ENCODE measurements at regions not wholly inside any gene's neighbourhood (a gene's known extent, or its start where the extent isn't known, plus 50 kb on each side); places are given as distances from the start of the nearest gene placed in this dataset.

- Histone ChIP-seq H3K9me3 (ENCODE audit: control insufficient read depth, insufficient read depth, low read length) (no peaks in the 10 kb centered on the region), H3K36me3 (ENCODE audit: control insufficient read depth, insufficient read depth, low read length) (no peaks in the 10 kb centered on the region), H3K14ac (replicated peaks; ENCODE audit: low read depth, low read length) (no peak overlapping the region), H2AFZ (replicated peaks; ENCODE audit: low read length, poor library complexity) (no peak overlapping the region), H2BK5ac (ENCODE audit: low read depth, low read length, poor library complexity, severe bottlenecking) (no peak overlapping the region), H2BK20ac (ENCODE audit: low read depth, low read length) (no peak overlapping the region), H3K56ac (ENCODE audit: extremely low read depth, insufficient read depth, low read length) (no peak overlapping the region), H4K20me1 (ENCODE audit: insufficient read depth, low read length) (no peaks in the 10 kb centered on the region), H3K18ac (ENCODE audit: low read depth, low read length) (no peak overlapping the region), H4K5ac (ENCODE audit: low read depth, low read length) (no peak overlapping the region), H2BK15ac (ENCODE audit: low read depth, low read length) (no peak overlapping the region), H3K27ac (ENCODE audit: insufficient read depth, low read length) (no peak overlapping the region), H2AK5ac (ENCODE audit: low read depth, low read length) (no peak overlapping the region), H2BK120ac (ENCODE audit: low read depth, low read length) (no peak overlapping the region), H2AK9ac (replicated peaks; ENCODE audit: low read depth, low read length, poor library complexity) (no peak overlapping the region), H3K9ac (ENCODE audit: low read depth, low read length) (no peak overlapping the region), H3K9me1 (ENCODE audit: insufficient read depth, low read length) (no peaks in the 10 kb centered on the region), H3K4me2 (ENCODE audit: low read depth, low read length) (no peak overlapping the region), H3K4me1 (ENCODE audit: control insufficient read depth, insufficient read depth, low read length) (no peaks in the 10 kb centered on the region), H4K91ac (ENCODE audit: insufficient read depth, low read depth, low read length) (no peak overlapping the region), H3K27me3 (ENCODE audit: control insufficient read depth, insufficient read depth, low read length) (no peaks in the 10 kb centered on the region), H3K4ac (ENCODE audit: low read depth, low read length) (no peak overlapping the region), H3K79me1 (ENCODE audit: low read depth in 1 of 2, low read length in 2 of 2) (no peaks in the 10 kb centered on the region; a peak in 1 of 4 replicates), H3K23ac (ENCODE audit: low read depth, low read length) (no peak overlapping the region), H4K8ac (ENCODE audit: low read depth in 2 of 2, low read length in 2 of 2) (no peak overlapping the region), H3K4me3 (ENCODE audit: insufficient read depth, low read depth, low read length) (no peak overlapping the region)
- dilution Hi-C loops (cut with HindIII; ENCODE audit: low sequenced_read_pairs, unreplicated experiment), result no loop called here
- in situ Hi-C loops (cut with MboI; ENCODE audit: low sequenced_read_pairs), result loop anchor here (10.0 kb wide), 1 partner anchor 189 kb away; no protein-coding TSS in a partner anchor
- 80% methylated on average over 1 of the region's 3 CpGs; no CpG with 5 or more reads in 1 of the 2 experiments for WGBS, 2 experiments (ENCODE audit: extremely low coverage in 2 of 2, insufficient read length in 1 of 2)
- ChIA-PET POLR2A (ENCODE audit: unreplicated experiment) (no interaction called here), CTCF (no interaction called here)
- TF ChIP-seq RFX5 (IDR thresholded peaks at IDR 0.05; ENCODE audit: low read depth, low read length) (no peak), CEBPB (IDR thresholded peaks at IDR 0.05; ENCODE audit: low read depth, low read length) (no peak), SMC3 (IDR thresholded peaks at IDR 0.05; ENCODE audit: low read depth, low read length) (no peak), MAFK (IDR thresholded peaks at IDR 0.05; ENCODE audit: low read depth, low read length) (no peak), POLR2A (IDR thresholded peaks at IDR 0.05; ENCODE audit: low read depth, low read length) (no peak), ELK1 (IDR thresholded peaks at IDR 0.05; ENCODE audit: borderline replicate concordance, low read depth, low read length) (no peak), USF2 (IDR thresholded peaks at IDR 0.05; ENCODE audit: low read depth, low read length) (no peak), RCOR1 (IDR thresholded peaks at IDR 0.05; ENCODE audit: insufficient replicate concordance, low read length) (no peak), CTCF (conservative IDR thresholded peaks at IDR 0.05; ENCODE audit: low read depth, low read length) (no peak), MXI1 (IDR thresholded peaks at IDR 0.05; ENCODE audit: borderline replicate concordance, low read depth, low read length) (no peak), NFE2L2 (IDR thresholded peaks at IDR 0.05; ENCODE audit: low read depth, low read length) (no peak), FOS (IDR thresholded peaks at IDR 0.05; ENCODE audit: low read depth, low read length) (no peak), CHD1 (IDR thresholded peaks at IDR 0.05; ENCODE audit: low read depth, low read length) (no peak)
- no TSS peak for BruUV-seq (replicated peaks)
- DNase-seq (no peak), ATAC-seq (ENCODE audit: low read depth) (no peak)
- intact Hi-C loops (cut with micrococcal nuclease), result no loop called here
Measured at GRCh38 chr3:190204200-190204599, 83.5 kb upstream of the P3H2 start.
